Left cardiac atrium (tissue), 4 donors: ENCODE measurements at regions not wholly inside any gene's neighbourhood (a gene's known extent, or its start where the extent isn't known, plus 50 kb on each side); places are given as distances from the start of the nearest gene placed in this dataset.

ENCODE experiments used
- ATAC-seq, 2 donors: fragments of 200-7000 bp; cut with Tn5 transposase; one replicate each; pipeline ENCODE4 v1.9.1; 2020; ENCODE audit warnings: mild to moderate bottlenecking in 2 of 2, moderate library complexity in 2 of 2
- DNase-seq: peaks from one replicate; pipeline ENCODE4 v3.0.0-alpha.2; 2020
- intact Hi-C, 2 donors: fragments of 100-400 bp; cut with DNase I; formaldehyde crosslinking; loops; one replicate each; pipeline versions ENCODE4 v1.14.1 to v1.15.1; 2022 to 2023
- donor health status: DM: no; HTN: yes; CAD: no.
- donor health status: DM: no; HTN: yes; CAD: no; lungs with severe emphysema.
- donor health status: DM: yes; HTN: yes; CAD: no.
- donor health status: Dilated cardiomyopathy.

DNA sequence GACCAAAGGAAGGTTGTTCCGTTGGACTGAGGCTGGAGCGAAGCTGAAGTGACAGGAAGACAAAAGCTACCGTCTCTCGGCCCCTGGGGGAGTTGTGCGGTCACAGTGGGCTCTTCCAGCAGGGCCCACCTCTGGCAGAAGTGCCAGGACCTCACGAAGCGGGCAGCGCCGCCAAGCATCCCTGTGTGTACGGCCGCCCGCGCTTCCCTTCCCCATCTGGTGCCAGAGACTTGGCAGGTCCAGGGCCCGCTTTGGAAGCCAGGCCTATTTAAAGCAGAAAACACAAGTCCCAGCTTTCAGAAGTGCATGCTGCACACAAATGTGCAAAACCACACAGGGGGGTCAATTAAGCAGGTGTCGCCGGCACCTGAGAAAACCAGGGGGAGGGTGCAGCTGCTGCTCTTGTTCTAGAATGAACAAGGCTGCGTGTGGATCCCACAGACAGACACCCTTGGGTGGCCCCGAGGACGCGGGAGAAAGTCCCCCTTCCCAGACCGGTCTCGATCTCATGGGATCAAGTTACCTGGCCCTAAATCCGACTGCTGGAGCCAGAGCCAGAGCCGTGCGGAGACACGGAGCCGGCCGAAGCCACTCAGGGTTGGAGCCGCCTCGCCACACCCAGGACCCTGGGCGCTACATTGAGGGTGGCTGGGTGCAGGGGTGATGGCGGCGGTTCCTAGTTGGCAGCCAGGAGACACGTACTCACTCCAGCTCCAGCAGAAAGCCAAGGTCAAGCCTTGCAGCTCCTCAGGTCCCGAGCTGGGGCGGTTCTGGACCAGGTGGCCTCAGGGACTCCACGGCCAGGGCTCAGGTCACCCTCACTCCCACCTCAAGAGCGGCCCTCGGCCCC, 51.8 kb upstream of the PPP2R2D start:
- DNase-seq, result no peak
- intact Hi-C loops, result no loop called here
- ATAC-seq, result no peak

DNA sequence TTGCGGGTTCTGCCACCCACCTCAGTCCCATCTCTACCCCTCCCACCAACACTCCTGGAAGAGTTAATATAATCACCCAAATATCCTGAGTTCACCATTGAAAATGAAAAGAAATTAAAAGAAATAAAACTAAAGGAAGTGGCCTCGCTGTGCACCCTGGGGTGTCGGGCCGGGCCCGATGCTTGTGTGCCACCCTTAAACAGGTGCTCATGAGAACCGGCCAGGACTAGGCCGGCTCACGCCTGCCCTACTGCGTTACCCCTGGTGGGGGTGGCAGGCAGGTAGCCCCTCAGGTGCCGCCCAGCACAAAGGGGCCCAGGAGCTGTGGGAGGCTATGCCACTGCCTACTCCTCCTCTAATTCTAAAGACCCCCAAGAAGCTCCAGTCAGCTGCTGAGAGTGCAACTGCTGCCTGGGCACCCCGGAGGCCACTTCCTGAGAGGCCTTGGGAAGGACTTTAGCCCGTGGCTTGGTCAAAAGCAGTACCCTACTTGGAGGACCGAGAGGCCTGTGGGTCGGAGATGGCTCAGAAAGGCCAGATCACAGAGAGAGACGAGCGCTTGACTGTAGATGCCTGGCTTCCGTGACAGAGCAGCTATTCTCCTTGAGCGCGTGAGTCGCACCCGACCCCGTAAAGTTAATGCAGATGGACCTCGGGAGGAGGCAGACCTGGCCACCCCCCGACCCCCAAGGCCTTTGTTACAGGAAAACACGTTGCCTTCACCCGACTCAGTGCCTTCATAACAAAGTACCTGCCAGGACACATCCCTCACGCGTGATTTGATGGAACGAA, 51.0 kb upstream of the PPP2R2D start:
- DNase-seq (no peak), ATAC-seq (no peak)
- intact Hi-C loops, result no loop called here

DNA sequence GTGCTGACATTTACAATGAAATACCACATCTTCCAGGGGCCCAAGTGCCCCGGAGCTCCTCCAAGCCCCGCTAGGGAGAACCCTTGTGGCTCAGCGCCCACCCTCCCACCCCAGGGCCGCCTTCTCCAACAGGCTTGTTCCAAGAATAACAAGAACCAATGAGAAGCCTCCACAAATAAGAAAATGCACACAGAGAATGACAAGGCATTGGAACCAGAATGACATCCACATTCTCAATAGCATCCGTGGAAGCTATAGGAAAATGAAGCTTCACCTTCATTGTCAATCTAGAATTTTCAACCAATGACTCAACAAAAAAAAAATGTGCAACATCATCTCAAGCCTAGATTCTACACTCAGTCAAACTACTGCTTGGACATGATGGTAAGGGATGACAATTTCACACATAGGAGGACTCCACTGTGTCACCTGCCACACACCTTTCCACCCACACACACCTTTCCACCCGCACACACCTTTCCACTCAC, 50.4 kb upstream of the PPP2R2D start:
- ATAC-seq (no peak), DNase-seq (no peak)
- intact Hi-C loops, result no loop called here
